ENCODE measurements at regions not wholly inside any gene's neighbourhood (a gene's known extent, or its start where the extent isn't known, plus 50 kb on each side); places are given as distances from the start of the nearest gene placed in this dataset.

- no peak for DNase-seq (ENCODE audit: low spot score)
Measured at GRCh38 chr3:104750581-104750980, 616.1 kb upstream of the ALCAM start.

GRCh38 chr3:104755791-104756190, 610.9 kb upstream of the ALCAM start:
- no peak for DNase-seq (ENCODE audit: low spot score)

- no peak for DNase-seq (ENCODE audit: low spot score)
Measured at GRCh38 chr3:104763007-104763406, 603.7 kb upstream of the ALCAM start.

DNA sequence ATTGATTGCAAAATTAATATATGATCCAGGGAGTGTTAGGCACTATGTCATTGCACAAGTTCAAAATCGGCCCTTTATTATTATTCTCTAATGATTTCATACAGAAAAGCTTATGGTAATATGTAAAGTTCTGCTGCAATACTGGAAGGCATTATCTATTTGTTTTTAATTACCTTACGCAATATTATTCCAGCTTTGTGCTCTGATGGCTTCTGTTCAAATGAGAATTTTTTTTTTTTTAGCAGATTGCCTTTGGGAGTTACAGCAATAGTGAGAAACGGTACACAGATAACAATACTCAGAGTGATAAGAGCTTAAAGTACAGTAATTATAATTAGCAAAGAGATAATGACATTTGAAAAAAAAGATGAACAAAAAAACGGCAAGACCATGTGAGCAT, 602.2 kb upstream of the ALCAM start:
- no peak for DNase-seq (ENCODE audit: low spot score)

DNA sequence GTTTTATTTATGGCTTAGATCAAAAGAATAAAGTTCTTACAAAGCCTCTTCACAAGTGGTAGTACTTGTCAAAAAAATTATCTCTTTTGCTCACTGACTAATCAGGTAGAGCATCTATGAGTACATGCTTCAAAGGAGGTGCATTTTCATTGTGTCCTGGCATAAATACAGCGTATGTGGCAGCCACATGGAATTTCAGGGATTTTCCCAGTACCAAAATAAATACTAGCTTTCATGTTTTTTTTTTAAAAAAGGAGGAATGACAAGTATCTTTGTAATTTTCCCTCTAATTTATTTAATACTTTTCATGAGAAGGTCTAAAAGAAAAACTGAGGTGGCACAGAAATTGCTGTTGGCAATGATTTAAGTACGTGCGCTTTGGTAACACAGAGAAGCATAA, 597.8 kb upstream of the ALCAM start:
- no peak for DNase-seq (ENCODE audit: low spot score)

GRCh38 chr3:104779324-104779723, 587.4 kb upstream of the ALCAM start:
- DNase-seq (ENCODE audit: low spot score) = no peak

DNA sequence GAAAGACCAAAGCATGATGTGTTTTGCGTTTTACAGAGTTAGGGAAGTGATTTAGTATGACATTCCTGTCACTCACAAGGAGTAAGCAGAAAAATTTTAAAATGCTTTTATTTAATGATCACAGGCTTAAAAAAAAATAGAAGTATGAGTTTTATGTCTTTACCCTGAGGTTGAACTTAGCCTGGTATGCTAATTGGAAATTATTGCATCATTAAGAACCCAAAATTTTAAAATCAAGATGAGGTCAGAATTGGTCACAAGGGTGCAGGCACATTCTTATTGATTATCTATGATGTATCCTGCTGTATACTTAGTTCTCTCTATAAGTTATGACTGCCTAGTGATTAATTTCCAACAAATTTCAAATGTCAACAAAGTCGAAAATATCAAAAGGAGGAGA, 585.6 kb upstream of the ALCAM start:
- DNase-seq (ENCODE audit: low spot score) = no peak

DNA sequence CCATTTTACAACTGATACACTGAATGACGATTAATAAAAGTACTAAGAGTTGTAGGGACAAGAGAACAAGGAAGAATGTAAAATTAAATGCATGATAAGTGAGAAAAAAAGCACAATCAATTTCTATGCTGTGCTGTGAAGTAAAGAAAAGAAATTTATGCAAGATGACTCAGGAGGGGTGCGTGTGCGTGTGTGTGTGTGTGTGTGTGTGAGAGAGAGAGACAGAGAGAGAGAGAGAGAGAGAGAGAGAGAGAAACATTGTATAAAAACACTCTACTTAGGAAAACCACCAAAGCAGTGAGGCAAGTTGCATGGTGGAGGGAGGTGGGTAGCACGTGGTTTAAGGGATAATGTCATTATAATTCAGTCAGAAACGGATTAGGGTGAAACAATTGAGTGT, 580.8 kb upstream of the ALCAM start:
- DNase-seq (ENCODE audit: low spot score) = no peak

- no peak for DNase-seq (ENCODE audit: low spot score)
Measured at GRCh38 chr3:104787306-104787705, 579.4 kb upstream of the ALCAM start.

- DNase-seq (ENCODE audit: low spot score) = no peak
Measured at GRCh38 chr3:104788807-104789206, 577.9 kb upstream of the ALCAM start.

DNA sequence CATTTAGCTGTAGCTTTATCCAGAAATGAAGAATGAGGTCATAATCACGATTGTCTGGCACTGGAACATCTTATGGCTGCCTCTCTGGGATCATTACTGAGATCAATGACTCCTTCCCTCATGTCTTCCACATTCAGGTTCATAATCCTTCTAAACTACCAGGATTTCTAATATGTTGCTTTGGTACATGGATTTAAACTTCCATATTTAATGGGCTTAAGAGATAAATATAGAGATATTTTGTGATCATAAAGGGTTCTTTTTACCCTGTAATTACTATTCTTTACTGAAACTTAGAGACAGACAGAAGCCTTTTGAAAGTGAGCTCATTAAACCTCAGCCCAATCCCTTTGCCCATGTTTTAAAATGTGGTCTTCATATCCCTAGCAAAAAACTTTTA, 575.4 kb upstream of the ALCAM start:
- no peak for DNase-seq (ENCODE audit: low spot score)

DNA sequence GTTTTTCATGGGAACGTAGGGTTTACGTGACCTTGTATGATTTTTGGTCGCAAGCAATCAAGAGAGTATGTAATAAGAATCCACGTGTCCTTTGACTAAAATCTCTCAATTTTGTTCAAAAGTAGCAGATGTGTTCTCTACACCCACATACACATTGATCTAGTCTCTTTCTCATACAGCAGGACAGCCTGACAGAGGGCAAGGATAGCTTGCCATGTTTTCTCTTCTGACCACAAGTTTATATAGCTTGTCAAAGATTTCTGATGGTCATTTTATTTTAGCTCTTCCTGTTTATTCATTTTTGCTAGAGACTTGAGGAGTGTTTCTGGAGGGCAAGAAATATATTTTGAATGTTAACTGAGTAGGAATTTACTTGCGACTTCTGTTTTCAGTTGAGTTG, 570.2 kb upstream of the ALCAM start:
- no peak for DNase-seq (ENCODE audit: low spot score)

- no peak for DNase-seq (ENCODE audit: low spot score)
Measured at GRCh38 chr3:104805042-104805441, 561.7 kb upstream of the ALCAM start.

- no peak for DNase-seq (ENCODE audit: low spot score)
Measured at GRCh38 chr3:104805508-104805907, 561.2 kb upstream of the ALCAM start.

DNA sequence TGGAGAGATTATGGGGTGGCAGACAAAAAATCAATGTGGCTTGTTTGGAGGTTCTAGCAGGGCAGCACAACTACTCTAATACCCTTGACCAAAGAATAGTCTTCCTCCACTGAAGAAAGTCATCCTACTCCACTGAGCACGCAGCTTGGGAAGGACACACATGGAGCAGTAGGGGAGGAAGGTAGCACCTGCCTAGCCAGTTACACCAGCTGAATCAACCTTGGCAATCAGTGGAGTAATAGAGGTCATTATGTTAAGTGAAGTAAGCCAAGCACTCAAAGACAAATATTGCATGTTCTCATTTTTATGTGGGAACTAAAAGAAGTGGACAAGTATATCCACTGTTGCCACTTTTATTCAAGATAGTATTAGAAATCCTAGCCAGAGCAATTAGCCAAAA, 555.8 kb upstream of the ALCAM start:
- no peak for DNase-seq (ENCODE audit: low spot score)

- DNase-seq (ENCODE audit: low spot score) = no peak
Measured at GRCh38 chr3:104816008-104816407, 550.7 kb upstream of the ALCAM start.

GRCh38 chr3:104816716-104817115, 550.0 kb upstream of the ALCAM start:
- DNase-seq (ENCODE audit: low spot score) = no peak

DNA sequence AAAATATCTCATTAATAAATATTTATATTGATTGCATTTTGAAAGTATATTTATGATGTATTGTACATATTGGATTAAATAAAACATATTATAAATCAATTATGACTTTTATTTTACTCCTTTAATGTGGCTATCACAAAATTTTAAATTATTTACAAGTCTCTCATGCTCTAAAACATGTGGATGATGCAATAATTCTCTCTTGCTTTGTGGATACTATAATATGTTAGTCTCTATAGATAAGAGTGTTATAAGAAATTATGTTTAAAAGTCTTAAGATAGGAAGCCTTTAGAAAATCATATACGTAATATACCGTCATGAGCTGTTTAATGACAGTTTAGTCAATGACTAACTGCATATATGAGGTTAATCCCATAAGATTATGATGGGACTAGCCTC, 547.4 kb upstream of the ALCAM start:
- no peak for DNase-seq (ENCODE audit: low spot score)

DNA sequence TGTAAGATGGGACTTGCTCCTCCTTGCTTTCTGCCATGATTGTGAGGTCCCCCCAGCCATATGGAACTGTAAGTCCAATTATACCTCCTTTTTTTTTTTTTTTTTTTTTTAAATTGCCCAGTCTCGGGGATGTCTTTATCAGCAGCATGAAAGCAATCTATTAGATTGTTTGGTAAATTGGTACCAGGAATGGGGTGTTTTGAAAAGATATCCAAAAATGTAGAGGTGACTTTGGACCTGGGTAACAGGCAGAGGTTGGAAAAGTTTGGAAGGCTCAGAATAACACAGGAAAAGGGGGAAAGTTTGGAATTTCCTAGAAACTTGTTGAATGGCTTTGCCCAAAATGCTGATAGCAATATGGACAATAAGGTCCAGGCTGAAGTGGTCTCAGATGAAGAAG, 545.8 kb upstream of the ALCAM start:
- DNase-seq (ENCODE audit: low spot score) = no peak

- no peak for DNase-seq (ENCODE audit: low spot score)
Measured at GRCh38 chr3:104825116-104825515, 541.6 kb upstream of the ALCAM start.

- DNase-seq (ENCODE audit: low spot score) = no peak
Measured at GRCh38 chr3:104831071-104831470, 535.6 kb upstream of the ALCAM start.

GRCh38 chr3:104832530-104832929, 534.2 kb upstream of the ALCAM start:
- DNase-seq (ENCODE audit: low spot score) = no peak

DNA sequence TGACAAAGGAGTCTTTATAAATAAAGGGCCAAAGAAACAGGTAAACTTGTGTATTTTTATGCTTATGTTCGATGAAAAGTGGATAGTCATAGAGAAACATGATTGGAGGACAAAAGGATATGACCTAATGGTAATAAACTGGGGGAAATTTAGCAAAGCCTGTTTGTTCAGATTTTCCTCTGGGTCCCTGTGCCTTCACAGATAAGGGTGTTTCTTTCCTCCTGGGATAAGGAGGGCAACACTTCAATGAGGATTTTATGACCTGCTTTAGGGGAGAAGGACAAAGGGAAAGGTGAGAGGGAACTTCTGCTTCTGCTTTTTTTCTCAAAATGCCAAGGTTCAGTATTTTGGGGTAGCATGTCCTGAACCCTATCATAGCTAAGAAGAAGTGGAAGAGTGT, 531.3 kb upstream of the ALCAM start:
- DNase-seq (ENCODE audit: low spot score) = no peak

GRCh38 chr3:104846270-104846669, 520.4 kb upstream of the ALCAM start:
- no peak for DNase-seq (ENCODE audit: low spot score)

DNA sequence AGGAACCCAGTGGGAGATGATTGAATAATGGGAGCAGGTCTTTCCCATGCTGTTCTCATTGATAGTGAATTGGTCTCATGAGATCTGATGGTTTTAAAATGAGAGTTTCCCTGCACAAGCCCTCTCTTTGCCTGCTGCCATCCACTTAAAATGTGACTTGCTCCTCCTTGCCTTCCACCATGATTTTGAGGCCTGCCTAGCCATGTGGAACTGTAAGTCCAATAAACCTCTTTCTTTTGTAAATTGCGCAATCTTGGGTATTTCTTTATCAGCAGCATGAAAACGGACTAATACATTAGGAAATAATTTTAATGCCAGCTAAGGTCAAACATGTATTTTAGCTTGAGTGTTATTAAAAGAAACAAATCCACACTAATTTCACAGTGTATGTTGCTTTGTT, 517.6 kb upstream of the ALCAM start:
- DNase-seq (ENCODE audit: low spot score) = no peak
